ENCODE measurements at regions not wholly inside any gene's neighbourhood (a gene's known extent, or its start where the extent isn't known, plus 50 kb on each side); places are given as distances from the start of the nearest gene placed in this dataset.

- TF ChIP-seq CTCF (IDR thresholded peaks at IDR 0.05; ENCODE audit: low read length): no peak
- TF ChIP-seq EZH2 (IDR thresholded peaks at IDR 0.05; ENCODE audit: borderline replicate concordance, low read length): no peak
Observed at GRCh38 chr22:46029574-46030200, 52.7 kb upstream of the WNT7B start.

Measured in OCI-LY1 (cell line).